H9 (cell line): ENCODE measurements at regions not wholly inside any gene's neighbourhood (a gene's known extent, or its start where the extent isn't known, plus 50 kb on each side); places are given as distances from the start of the nearest gene placed in this dataset.

Experiments
- DNase-seq: peaks from one replicate; pipeline ENCODE4 v3.0.0-alpha.2; 2017
- H2AFZ ChIP-seq: one replicate; pipeline ENCODE4 v1.6.1; 2013; ENCODE audit warnings: mild to moderate bottlenecking, low read length, control low read depth, moderate library complexity
- H2AK5ac ChIP-seq: 2 replicates; pipeline ENCODE4 v1.6.1; 2013; ENCODE audit warnings: low read length, control low read depth, mixed read lengths; ENCODE audit not compliant: insufficient read length
- H2BK120ac ChIP-seq: one replicate; pipeline ENCODE4 v1.6.1; 2013; ENCODE audit warnings: low read depth, mild to moderate bottlenecking, low read length, control low read depth, inconsistent platforms; ENCODE audit not compliant: poor library complexity, severe bottlenecking
- H2BK12ac ChIP-seq: 2 replicates; pipeline ENCODE4 v1.6.1; 2013; ENCODE audit warnings: low read length, control low read depth, mixed read lengths, low read depth; ENCODE audit not compliant: insufficient read length
- H2BK15ac ChIP-seq: 2 replicates; pipeline ENCODE4 v1.6.1; 2013; ENCODE audit warnings: low read depth, low read length, control low read depth
- H2BK20ac ChIP-seq: one replicate; pipeline ENCODE4 v1.6.1; 2013; ENCODE audit warnings: low read depth, mild to moderate bottlenecking, low read length, control low read depth, inconsistent platforms; ENCODE audit not compliant: poor library complexity, severe bottlenecking
- H2BK5ac ChIP-seq: 2 replicates; pipeline ENCODE4 v1.6.1; 2013; ENCODE audit warnings: low read length, control low read depth, mixed read lengths; ENCODE audit not compliant: insufficient read length
- H3K14ac ChIP-seq: 2 replicates; pipeline ENCODE4 v1.6.1; 2013; ENCODE audit warnings: low read length, control low read depth; ENCODE audit not compliant: insufficient read depth
- H3K18ac ChIP-seq: 2 replicates; pipeline ENCODE4 v1.6.1; 2013; ENCODE audit warnings: low read depth, mild to moderate bottlenecking, mixed read lengths, low read length, control low read depth; ENCODE audit not compliant: insufficient read length
- H3K23ac ChIP-seq: 2 replicates; pipeline ENCODE4 v1.6.1; 2013; ENCODE audit warnings: low read length, control low read depth, mixed read lengths, low read depth; ENCODE audit not compliant: insufficient read length
- H3K23me2 ChIP-seq: 2 replicates; pipeline ENCODE4 v1.6.1; 2013; ENCODE audit warnings: low read depth, mild to moderate bottlenecking, mixed read lengths, low read length, control low read depth; ENCODE audit not compliant: insufficient read length, poor library complexity, severe bottlenecking
- H3K27ac ChIP-seq: 2 replicates; pipeline ENCODE4 v1.5.1; 2013; ENCODE audit warnings: low read length, control low read depth, mixed read lengths, low read depth; ENCODE audit not compliant: insufficient read length
- H3K27me3 ChIP-seq: 2 replicates; pipeline ENCODE4 v1.6.1; 2013; ENCODE audit warnings: low read length, control low read depth, inconsistent platforms; ENCODE audit not compliant: insufficient read depth
- H3K4ac ChIP-seq: 2 replicates; pipeline ENCODE4 v1.6.1; 2013; ENCODE audit warnings: low read depth, mild to moderate bottlenecking, control low read depth, inconsistent platforms, low read length, moderate library complexity
- H3K4me1 ChIP-seq: 2 replicates; pipeline ENCODE4 v1.6.1; 2013; ENCODE audit warnings: low read length, control low read depth, inconsistent platforms; ENCODE audit not compliant: insufficient read depth
- H3K4me2 ChIP-seq: 2 replicates; pipeline ENCODE4 v1.6.1; 2013; ENCODE audit warnings: low read length, control low read depth, mixed read lengths; ENCODE audit not compliant: insufficient read length, insufficient read depth
- H3K56ac ChIP-seq: 2 replicates; pipeline ENCODE4 v1.6.1; 2013; ENCODE audit warnings: low read depth, mild to moderate bottlenecking, mixed read lengths, low read length, control low read depth; ENCODE audit not compliant: insufficient read length
- H3K79me1 ChIP-seq: 2 replicates; pipeline ENCODE4 v1.6.1; 2013; ENCODE audit warnings: low read depth, mild to moderate bottlenecking, moderate library complexity, low read length, control low read depth, inconsistent platforms; ENCODE audit not compliant: insufficient read depth, poor library complexity, severe bottlenecking
- H3K79me2 ChIP-seq: 2 replicates; pipeline ENCODE4 v1.6.1; 2013; ENCODE audit warnings: low read length, control low read depth, inconsistent platforms; ENCODE audit not compliant: insufficient read depth
- H3K9ac ChIP-seq: 2 replicates; pipeline ENCODE4 v1.6.1; 2013; ENCODE audit warnings: low read length, control low read depth, mixed read lengths; ENCODE audit not compliant: insufficient read length; ENCODE audit errors: extremely low read depth
- H3K9me3 ChIP-seq: one replicate; pipeline ENCODE4 v1.6.1; 2013; ENCODE audit warnings: low read depth, low read length, inconsistent platforms; ENCODE audit not compliant: control insufficient read depth
- H3T11ph ChIP-seq: one replicate; pipeline ENCODE4 v1.6.1; 2013; ENCODE audit warnings: mild to moderate bottlenecking, low read length, control low read depth, inconsistent platforms
- H4K20me1 ChIP-seq: one replicate; pipeline ENCODE4 v1.6.1; 2013; ENCODE audit not compliant: control insufficient read depth, insufficient read length, insufficient read depth
- H4K5ac ChIP-seq: 2 replicates; pipeline ENCODE4 v1.6.1; 2013; ENCODE audit warnings: low read depth, mild to moderate bottlenecking, mixed read lengths, low read length, control low read depth; ENCODE audit not compliant: insufficient read length
- H4K8ac ChIP-seq: replicated peaks from 2 replicates; pipeline ENCODE4 v1.6.1; 2013; ENCODE audit warnings: low read length, control low read depth, mixed read lengths, low read depth; ENCODE audit not compliant: insufficient read length
- H4K91ac ChIP-seq: 2 replicates; pipeline ENCODE4 v1.6.1; 2013; ENCODE audit warnings: low read depth, mild to moderate bottlenecking, moderate library complexity, mixed read lengths, low read length, control low read depth; ENCODE audit not compliant: insufficient read length
- H3K27ac Mint-ChIP-seq, 3 experiments: 2 replicates in 2 of 3; 3 replicates in 1 of 3; pipeline ENCODE4 v1.8.0; 2020 to 2021; ENCODE audit warnings: mixed read lengths in 3 of 3, mild to moderate bottlenecking in 1 of 3, moderate library complexity in 1 of 3
- H3K27me3 Mint-ChIP-seq: 2 replicates; pipeline ENCODE4 v1.8.0; 2021; ENCODE audit warnings: low read depth, mild to moderate bottlenecking, moderate library complexity, mixed read lengths
- H3K36me3 Mint-ChIP-seq, 3 experiments: 2 replicates in 2 of 3; 3 replicates in 1 of 3; pipeline ENCODE4 v1.8.0; 2020 to 2021; ENCODE audit warnings: low read depth in 3 of 3, mixed read lengths in 3 of 3; ENCODE audit not compliant: insufficient read depth in 1 of 3
- H3K4me1 Mint-ChIP-seq, 2 experiments: 2 replicates each; pipeline ENCODE4 v1.8.0; 2020; ENCODE audit warnings: mixed read lengths in 2 of 2
- H3K4me3 Mint-ChIP-seq, 2 experiments: 2 replicates in 1 of 2; 3 replicates in 1 of 2; pipeline ENCODE4 v1.8.0; 2020 to 2021; ENCODE audit warnings: mild to moderate bottlenecking in 2 of 2, mixed read lengths in 2 of 2, moderate library complexity in 1 of 2
- H3K9me3 Mint-ChIP-seq, 2 experiments: 2 replicates in 1 of 2; 3 replicates in 1 of 2; pipeline ENCODE4 v1.8.0; 2020; ENCODE audit warnings: mild to moderate bottlenecking in 2 of 2, mixed read lengths in 2 of 2, moderate library complexity in 1 of 2
- CTCF ChIP-seq: fragments of 200-600 bp; sonication (generic); conservative IDR thresholded peaks from 3 replicates; pipeline ENCODE4 v1.8.0; 2021; ENCODE audit warnings: antibody characterized with exemption, mild to moderate bottlenecking
- WGBS: extraction: QIAGEN DNeasy Blood & Tissue Kit; methylation state at CpG from one replicate; pipeline ENCODE4 v1.1.7; 2013; ENCODE audit warnings: missing lambda C conversion rate, low lambda C conversion rate, mixed read lengths; ENCODE audit not compliant: insufficient read length; ENCODE audit errors: extremely low coverage; 5-methylcytosine and 5-hydroxymethylcytosine counted together

- no peaks in the 10 kb centered on the region for H3K9me3 ChIP-seq
- H3K4ac ChIP-seq = no peak overlapping the region
- H2BK20ac ChIP-seq = no peak overlapping the region
- no peak overlapping the region for H3K23ac ChIP-seq
- H3K27ac Mint-ChIP-seq = no peak overlapping the region
- no peak for TF ChIP-seq CTCF
- H3K79me2 ChIP-seq = no peaks in the 10 kb centered on the region
- no peak overlapping the region for H3K14ac ChIP-seq
- WGBS = no CpG with 5 or more reads among the region's 2 CpGs
- H2BK12ac ChIP-seq = no peak overlapping the region
- no peak overlapping the region for H2BK120ac ChIP-seq
- H4K20me1 ChIP-seq = no peaks in the 10 kb centered on the region
- no peak overlapping the region for H3K4me3 Mint-ChIP-seq
- no peaks in the 10 kb centered on the region for H3K27me3 ChIP-seq
- no peaks in the 10 kb centered on the region for H3K23me2 ChIP-seq
- H3K56ac ChIP-seq = no peak overlapping the region
- H4K8ac ChIP-seq = no peak overlapping the region
- H4K5ac ChIP-seq = no peak overlapping the region
- no peak overlapping the region for H3K4me2 ChIP-seq
- H3T11ph ChIP-seq = no peak overlapping the region
- H3K9ac ChIP-seq = no peak overlapping the region
- H3K36me3 Mint-ChIP-seq = peaks cover 11 to 15% (median 12%) of the 10 kb centered on the region in 3 experiments
- no peaks in the 10 kb centered on the region for H3K27me3 Mint-ChIP-seq
- no peak overlapping the region for H2AK5ac ChIP-seq
- no peaks in the 10 kb centered on the region for H3K79me1 ChIP-seq
- no peaks in the 10 kb centered on the region for H3K4me1 ChIP-seq
- H2BK15ac ChIP-seq = no peak overlapping the region
- H2BK5ac ChIP-seq = no peak overlapping the region
- H2AFZ ChIP-seq = no peak overlapping the region
- H4K91ac ChIP-seq = no peak overlapping the region
- H3K4me1 Mint-ChIP-seq = peaks cover 8 to 11% of the 10 kb centered on the region in 2 experiments
- H3K27ac ChIP-seq = no peak overlapping the region
- no peak for DNase-seq
- H3K9me3 Mint-ChIP-seq = peaks cover 14% of the 10 kb centered on the region in 2 experiments
- H3K18ac ChIP-seq = no peak overlapping the region
Measured at GRCh38 chr4:156596026-156596425, 375.6 kb downstream of the PDGFC start.
